Neural cell (in vitro differentiated cells): ENCODE measurements at regions not wholly inside any gene's neighbourhood (a gene's known extent, or its start where the extent isn't known, plus 50 kb on each side); places are given as distances from the start of the nearest gene placed in this dataset.

Source experiments
- CTCF ChIP-seq: fragments of 450-650 bp; IDR thresholded peaks from 2 replicates; pipeline ENCODE4 v1.5.1; 2014; ENCODE audit warnings: antibody characterized with exemption, mild to moderate bottlenecking, moderate library complexity; ENCODE audit not compliant: poor library complexity, severe bottlenecking
- TAF1 ChIP-seq: IDR thresholded peaks from 2 replicates; pipeline ENCODE4 v1.6.1; 2012; ENCODE audit warnings: low read depth

GRCh38 chr1:19554090-19554489, 68.8 kb upstream of the CAPZB start:
- no peak for TF ChIP-seq CTCF
- no peak for TF ChIP-seq TAF1
